ENCODE measurements at regions not wholly inside any gene's neighbourhood (a gene's known extent, or its start where the extent isn't known, plus 50 kb on each side); places are given as distances from the start of the nearest gene placed in this dataset.

DNA sequence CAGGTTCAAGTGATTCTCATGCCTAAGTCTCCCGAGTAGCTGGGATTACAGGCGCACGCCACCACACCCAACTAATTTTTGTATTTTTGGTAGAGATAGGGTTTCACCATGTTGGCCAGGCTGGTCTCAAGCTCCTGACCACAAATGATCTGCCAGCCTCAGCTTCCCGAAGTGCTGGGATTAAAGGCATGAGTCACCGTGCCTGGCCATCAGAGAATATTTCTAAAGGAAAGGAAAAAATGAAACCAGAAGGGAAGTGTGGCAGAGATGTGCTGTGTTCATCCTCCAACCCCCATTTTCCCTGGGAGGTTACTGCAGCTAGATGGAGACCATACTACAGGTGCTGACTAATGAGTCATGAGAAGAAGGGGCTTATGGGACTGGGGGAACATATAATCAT, 964.1 kb downstream of the TTLL7 start:
- DNase-seq (no peak), ATAC-seq (ENCODE audit: poor library complexity) (no peak)
- TF ChIP-seq, protein P1, sequence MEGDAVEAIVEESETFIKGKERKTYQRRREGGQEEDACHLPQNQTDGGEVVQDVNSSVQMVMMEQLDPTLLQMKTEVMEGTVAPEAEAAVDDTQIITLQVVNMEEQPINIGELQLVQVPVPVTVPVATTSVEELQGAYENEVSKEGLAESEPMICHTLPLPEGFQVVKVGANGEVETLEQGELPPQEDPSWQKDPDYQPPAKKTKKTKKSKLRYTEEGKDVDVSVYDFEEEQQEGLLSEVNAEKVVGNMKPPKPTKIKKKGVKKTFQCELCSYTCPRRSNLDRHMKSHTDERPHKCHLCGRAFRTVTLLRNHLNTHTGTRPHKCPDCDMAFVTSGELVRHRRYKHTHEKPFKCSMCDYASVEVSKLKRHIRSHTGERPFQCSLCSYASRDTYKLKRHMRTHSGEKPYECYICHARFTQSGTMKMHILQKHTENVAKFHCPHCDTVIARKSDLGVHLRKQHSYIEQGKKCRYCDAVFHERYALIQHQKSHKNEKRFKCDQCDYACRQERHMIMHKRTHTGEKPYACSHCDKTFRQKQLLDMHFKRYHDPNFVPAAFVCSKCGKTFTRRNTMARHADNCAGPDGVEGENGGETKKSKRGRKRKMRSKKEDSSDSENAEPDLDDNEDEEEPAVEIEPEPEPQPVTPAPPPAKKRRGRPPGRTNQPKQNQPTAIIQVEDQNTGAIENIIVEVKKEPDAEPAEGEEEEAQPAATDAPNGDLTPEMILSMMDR (IDR thresholded peaks at IDR 0.05), result no peak
- Histone ChIP-seq H3K36me3 (ENCODE audit: insufficient read depth, low read length) (no peaks in the 10 kb centered on the region), H3K4me1 (ENCODE audit: insufficient read depth, low read length) (no peaks in the 10 kb centered on the region), H3K27ac (ENCODE audit: low read depth in 1 of 2, low read length in 2 of 2) (no peak overlapping the region), H3K9me3 (ENCODE audit: control insufficient read depth in 1 of 2, insufficient read depth in 1 of 2, low read length in 2 of 2) (peaks cover 0 to 8% of the 10 kb centered on the region in 2 experiments), H3K4me3 (ENCODE audit: low read length) (no peak overlapping the region), H3K27me3 (ENCODE audit: control insufficient read depth in 1 of 2, insufficient read depth in 2 of 2, low read length in 2 of 2) (no peaks in the 10 kb centered on the region)
- no peaks in the 10 kb centered on the region for H3K27me3 Mint-ChIP-seq
- no peaks in the 10 kb centered on the region for H3K4me1 Mint-ChIP-seq (ENCODE audit: low read depth)
- ChIA-PET POLR2A (no interaction called here), CTCF (no interaction called here)
- no peaks in the 10 kb centered on the region for H3K36me3 Mint-ChIP-seq (ENCODE audit: low read depth)
- H3K4me3 Mint-ChIP-seq, result no peak overlapping the region
- peaks cover 3% of the 10 kb centered on the region for H3K9me3 Mint-ChIP-seq
- no peak overlapping the region for H3K27ac Mint-ChIP-seq
- intact Hi-C loops (cut with DNase I, micrococcal nuclease), result no loop called here

DNA sequence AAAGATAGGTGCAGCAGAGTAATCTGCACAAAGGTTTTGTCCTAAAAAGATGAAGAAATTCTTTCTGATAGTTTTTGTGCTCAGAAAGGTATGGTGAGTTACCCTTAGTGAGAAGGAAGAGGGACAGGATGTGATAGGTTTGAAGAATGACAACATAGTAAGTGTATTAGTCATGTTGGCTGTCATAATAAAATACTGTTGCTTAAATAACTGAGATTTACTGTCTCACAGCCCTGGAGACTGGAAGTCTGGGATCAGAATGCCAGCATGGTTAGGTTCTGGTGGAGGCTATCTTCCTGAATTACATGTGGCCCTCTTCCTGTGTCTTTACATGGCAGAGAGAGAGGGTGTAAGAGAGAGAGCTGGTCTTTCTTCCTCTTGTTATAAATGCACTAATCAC, 965.2 kb downstream of the TTLL7 start:
- ATAC-seq (ENCODE audit: poor library complexity), result no peak
- Mint-ChIP-seq H3K27me3 (no peaks in the 10 kb centered on the region), H3K27ac (no peak overlapping the region), H3K4me3 (no peak overlapping the region), H3K9me3 (peaks cover 3% of the 10 kb centered on the region), H3K4me1 (ENCODE audit: low read depth) (no peaks in the 10 kb centered on the region), H3K36me3 (ENCODE audit: low read depth) (no peaks in the 10 kb centered on the region)
- no peaks in the 10 kb centered on the region for H3K36me3 ChIP-seq (ENCODE audit: insufficient read depth, low read length)
- no peaks in the 10 kb centered on the region for H3K27me3 ChIP-seq (ENCODE audit: control insufficient read depth in 1 of 2, insufficient read depth in 2 of 2, low read length in 2 of 2)
- TF ChIP-seq, protein P1 (IDR thresholded peaks at IDR 0.05), result no peak
- ChIA-PET CTCF (no interaction called here), POLR2A (no interaction called here)
- H3K4me3 ChIP-seq (ENCODE audit: low read length), result no peak overlapping the region
- peaks cover 0 to 8% of the 10 kb centered on the region in 2 experiments for H3K9me3 ChIP-seq (ENCODE audit: control insufficient read depth in 1 of 2, insufficient read depth in 1 of 2, low read length in 2 of 2)
- DNase-seq, result no peak
- intact Hi-C loops (cut with DNase I, micrococcal nuclease), result no loop called here
- H3K27ac ChIP-seq (ENCODE audit: low read depth in 1 of 2, low read length in 2 of 2), result no peak overlapping the region
- H3K4me1 ChIP-seq (ENCODE audit: insufficient read depth, low read length), result no peaks in the 10 kb centered on the region

DNA sequence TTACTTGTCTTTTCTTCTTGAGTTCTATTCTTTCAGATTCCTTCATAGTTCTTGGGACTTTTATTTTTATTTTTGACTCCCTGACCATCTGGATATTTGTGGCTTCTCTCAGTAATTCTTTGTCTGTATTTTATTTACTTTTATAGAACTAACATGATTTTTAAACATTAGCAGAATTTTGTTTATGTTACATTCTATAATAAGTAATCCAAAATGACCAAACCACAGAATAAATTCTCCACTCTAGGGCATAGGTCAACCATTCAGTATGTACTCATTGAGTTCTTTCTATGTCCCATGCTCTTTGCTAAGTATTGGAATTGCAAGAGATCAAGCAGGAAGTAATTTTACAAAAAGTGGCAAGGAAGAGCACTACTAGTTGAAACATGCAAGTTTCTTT, 969.0 kb downstream of the TTLL7 start:
- peaks cover 0 to 8% of the 10 kb centered on the region in 2 experiments for H3K9me3 ChIP-seq (ENCODE audit: control insufficient read depth in 1 of 2, insufficient read depth in 1 of 2, low read length in 2 of 2)
- no peaks in the 10 kb centered on the region for H3K36me3 ChIP-seq (ENCODE audit: insufficient read depth, low read length)
- H3K4me3 Mint-ChIP-seq, result no peak overlapping the region
- no peak overlapping the region for H3K4me3 ChIP-seq (ENCODE audit: low read length)
- no peak overlapping the region for H3K27ac ChIP-seq (ENCODE audit: low read depth in 1 of 2, low read length in 2 of 2)
- DNase-seq, result no peak
- H3K27me3 ChIP-seq (ENCODE audit: control insufficient read depth in 1 of 2, insufficient read depth in 2 of 2, low read length in 2 of 2), result no peaks in the 10 kb centered on the region
- POLR2A ChIA-PET, result no interaction called here
- CTCF ChIA-PET, result no interaction called here
- no peaks in the 10 kb centered on the region for H3K4me1 Mint-ChIP-seq (ENCODE audit: low read depth)
- no peaks in the 10 kb centered on the region for H3K9me3 Mint-ChIP-seq
- TF ChIP-seq, protein P1 (IDR thresholded peaks at IDR 0.05), result no peak
- no peaks in the 10 kb centered on the region for H3K36me3 Mint-ChIP-seq (ENCODE audit: low read depth)
- H3K27ac Mint-ChIP-seq, result no peak overlapping the region
- no peak for ATAC-seq (ENCODE audit: poor library complexity)
- H3K4me1 ChIP-seq (ENCODE audit: insufficient read depth, low read length), result no peaks in the 10 kb centered on the region
- no peaks in the 10 kb centered on the region for H3K27me3 Mint-ChIP-seq
- intact Hi-C loops (cut with DNase I, micrococcal nuclease), result no loop called here
